ENCODE measurements at regions not wholly inside any gene's neighbourhood (a gene's known extent, or its start where the extent isn't known, plus 50 kb on each side); places are given as distances from the start of the nearest gene placed in this dataset.

- H3K9me3 ChIP-seq (ENCODE audit: control extremely low read depth in 1 of 3, control insufficient read depth in 2 of 3, insufficient read depth in 1 of 3, low read length in 2 of 3) = peaks cover 0 to 13% (median 0%) of the 10 kb centered on the region in 3 donors
- H3K4me3 ChIP-seq (ENCODE audit: control extremely low read depth in 1 of 5, extremely low read depth in 1 of 5, insufficient read depth in 1 of 5, low read depth in 2 of 5, low read length in 4 of 5) = no peak overlapping the region
- no peak overlapping the region for H3K27ac ChIP-seq (ENCODE audit: low read length in 2 of 2)
- Mint-ChIP-seq H3K27me3 (no peaks in the 10 kb centered on the region), H3K4me3 (no peak overlapping the region), H3K4me1 (no peaks in the 10 kb centered on the region), H3K27ac (no peak overlapping the region), H3K9me3 (ENCODE audit: insufficient read depth) (no peaks in the 10 kb centered on the region)
- no peak overlapping the region for H3K9ac ChIP-seq (ENCODE audit: low read length)
- POLR2A ChIA-PET = no interaction called here
- no peaks in the 10 kb centered on the region for H3K27me3 ChIP-seq (replicated peaks in 1 of 4; ENCODE audit: control extremely low read depth in 1 of 4, control insufficient read depth in 3 of 4, insufficient read depth in 4 of 4, low read length in 3 of 4)
- H4K20me1 ChIP-seq (ENCODE audit: control insufficient read depth, insufficient read depth, low read length, poor library complexity, severe bottlenecking) = no peaks in the 10 kb centered on the region
- TF ChIP-seq EZH2 (IDR thresholded peaks at IDR 0.05; ENCODE audit: borderline replicate concordance, insufficient read depth, low read depth, low read length, poor library complexity, severe bottlenecking) (no peak), CTCF (IDR thresholded peaks at IDR 0.05) (no peak)
- CTCF ChIA-PET = no interaction called here
- DNase-seq (no peak), ATAC-seq (ENCODE audit: low read depth) (no peak)
- H3K36me3 ChIP-seq (replicated peaks in 1 of 2; ENCODE audit: control extremely low read depth in 1 of 2, control insufficient read depth in 1 of 2, extremely low read depth in 1 of 2, insufficient read depth in 2 of 2, low read length in 1 of 2) = no peaks in the 10 kb centered on the region
- H3K4me1 ChIP-seq (ENCODE audit: control insufficient read depth in 2 of 2, insufficient read depth in 2 of 2, low read length in 2 of 2) = no peaks in the 10 kb centered on the region
- H2AFZ ChIP-seq (ENCODE audit: insufficient read depth, low read depth, low read length, poor library complexity, severe bottlenecking) = no peak overlapping the region
- H3K79me2 ChIP-seq (ENCODE audit: control insufficient read depth, insufficient read depth, low read length) = no peaks in the 10 kb centered on the region
- intact Hi-C loops (cut with micrococcal nuclease) = no loop called here
- no peak overlapping the region for H3K4me2 ChIP-seq (replicated peaks; ENCODE audit: low read depth, low read length, poor library complexity, severe bottlenecking)
- 89% methylated on average over 2 of the region's 5 CpGs for WGBS (ENCODE audit: insufficient coverage)
Measured at GRCh38 chr7:156334636-156335035, 305.9 kb upstream of the RNF32 start.

GRCh38 chr7:156327916-156328315, 312.7 kb upstream of the RNF32 start:
- 81% methylated on average over 3 of the region's 4 CpGs for WGBS (ENCODE audit: insufficient coverage)
- Mint-ChIP-seq H3K4me1 (no peaks in the 10 kb centered on the region), H3K9me3 (ENCODE audit: insufficient read depth) (no peaks in the 10 kb centered on the region), H3K4me3 (no peak overlapping the region), H3K27ac (no peak overlapping the region), H3K27me3 (no peaks in the 10 kb centered on the region)
- no peak overlapping the region for H3K27ac ChIP-seq (ENCODE audit: low read length in 2 of 2)
- TF ChIP-seq EZH2 (IDR thresholded peaks at IDR 0.05; ENCODE audit: borderline replicate concordance, insufficient read depth, low read depth, low read length, poor library complexity, severe bottlenecking) (no peak), CTCF (IDR thresholded peaks at IDR 0.05) (no peak)
- H3K4me1 ChIP-seq (ENCODE audit: control insufficient read depth in 2 of 2, insufficient read depth in 2 of 2, low read length in 2 of 2) = no peaks in the 10 kb centered on the region
- no peak overlapping the region for H3K4me2 ChIP-seq (replicated peaks; ENCODE audit: low read depth, low read length, poor library complexity, severe bottlenecking)
- H4K20me1 ChIP-seq (ENCODE audit: control insufficient read depth, insufficient read depth, low read length, poor library complexity, severe bottlenecking) = no peaks in the 10 kb centered on the region
- H3K9ac ChIP-seq (ENCODE audit: low read length) = no peak overlapping the region
- intact Hi-C loops (cut with micrococcal nuclease) = no loop called here
- H3K36me3 ChIP-seq (replicated peaks in 1 of 2; ENCODE audit: control extremely low read depth in 1 of 2, control insufficient read depth in 1 of 2, extremely low read depth in 1 of 2, insufficient read depth in 2 of 2, low read length in 1 of 2) = no peaks in the 10 kb centered on the region
- ChIA-PET POLR2A (no interaction called here), CTCF (no interaction called here)
- H3K27me3 ChIP-seq (replicated peaks in 1 of 4; ENCODE audit: control extremely low read depth in 1 of 4, control insufficient read depth in 3 of 4, insufficient read depth in 4 of 4, low read length in 3 of 4) = no peaks in the 10 kb centered on the region
- no peak overlapping the region for H2AFZ ChIP-seq (ENCODE audit: insufficient read depth, low read depth, low read length, poor library complexity, severe bottlenecking)
- H3K4me3 ChIP-seq (ENCODE audit: control extremely low read depth in 1 of 5, extremely low read depth in 1 of 5, insufficient read depth in 1 of 5, low read depth in 2 of 5, low read length in 4 of 5) = no peak overlapping the region
- DNase-seq (no peak), ATAC-seq (ENCODE audit: low read depth) (no peak)
- H3K79me2 ChIP-seq (ENCODE audit: control insufficient read depth, insufficient read depth, low read length) = no peaks in the 10 kb centered on the region
- H3K9me3 ChIP-seq (ENCODE audit: control extremely low read depth in 1 of 3, control insufficient read depth in 2 of 3, insufficient read depth in 1 of 3, low read length in 2 of 3) = peaks cover 0 to 13% (median 0%) of the 10 kb centered on the region in 3 donors

Data from B cell (primary cell).